T follicular helper cell (primary cell): ENCODE measurements at regions not wholly inside any gene's neighbourhood (a gene's known extent, or its start where the extent isn't known, plus 50 kb on each side); places are given as distances from the start of the nearest gene placed in this dataset.
"Not testable (repeated sequence)": the region's sequence is repeated elsewhere in the genome, so short reads cannot be mapped to it uniquely, and the experiment has no call there.

Experiments
- DNase-seq: peaks from one replicate; pipeline ENCODE4 v3.0.0-alpha.2; 2020; ENCODE audit warnings: low read depth

DNA sequence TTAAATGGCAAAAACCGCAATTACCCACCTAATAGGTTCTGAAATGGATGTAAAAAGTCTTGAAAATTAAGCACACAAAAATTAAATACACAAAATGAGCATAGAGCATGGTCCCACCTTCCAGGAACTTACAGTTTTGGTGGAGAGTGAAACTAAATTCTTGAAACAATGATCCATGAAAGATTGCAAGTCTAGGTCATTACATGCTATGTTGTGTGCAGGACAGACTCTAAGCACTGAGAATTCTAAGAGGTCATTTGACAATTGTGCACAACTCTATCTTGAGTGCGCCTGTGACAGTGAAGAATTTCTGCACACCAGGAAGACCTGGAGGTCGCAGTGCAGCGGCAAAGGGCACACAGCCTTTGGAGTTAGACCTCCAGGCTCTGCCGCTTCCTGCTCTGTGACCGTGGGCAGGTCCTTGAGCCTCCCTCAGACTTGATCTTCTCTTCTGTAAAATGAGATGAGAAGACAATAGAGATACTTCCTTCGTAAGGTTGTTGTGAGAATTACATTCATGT lies 153.3 kb upstream of the TPM1 start:
- DNase-seq = no peak

DNA sequence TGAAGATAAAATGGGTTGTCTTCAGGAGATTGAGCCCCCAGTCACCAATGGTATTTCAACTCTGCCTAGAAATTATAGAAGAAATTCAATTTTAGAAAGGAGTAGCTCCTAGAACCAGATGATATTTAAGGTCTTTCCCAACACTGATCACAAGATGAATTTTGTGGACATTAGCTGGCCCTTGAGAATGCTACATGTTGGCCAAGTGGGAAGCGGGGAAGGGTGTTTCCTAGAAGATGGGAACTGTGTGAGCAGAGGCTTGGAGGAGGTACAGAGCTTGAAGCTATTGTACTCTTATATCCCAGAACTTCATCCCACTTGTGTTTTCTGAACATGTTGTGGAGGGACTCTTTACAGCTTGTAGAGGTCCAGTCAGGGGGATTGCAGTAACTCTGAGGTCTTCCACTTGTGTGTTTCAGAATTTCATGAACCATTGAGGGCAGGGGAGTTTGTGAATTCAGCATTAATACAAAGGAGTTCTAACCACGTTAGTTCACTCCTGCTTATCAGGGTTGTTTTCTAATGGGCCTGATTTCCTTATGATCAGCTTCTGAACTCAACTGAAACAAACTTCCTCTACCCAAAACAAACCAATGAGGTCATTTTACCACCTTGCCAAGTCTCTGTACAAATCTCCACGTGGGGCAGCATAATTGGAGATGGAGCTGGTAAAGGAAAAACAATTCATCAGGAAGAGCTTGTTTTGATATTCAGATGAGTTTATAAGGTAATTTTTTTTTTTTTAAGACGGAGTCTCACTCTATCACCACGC lies 152.6 kb upstream of the TPM1 start:
- no peak for DNase-seq

DNA sequence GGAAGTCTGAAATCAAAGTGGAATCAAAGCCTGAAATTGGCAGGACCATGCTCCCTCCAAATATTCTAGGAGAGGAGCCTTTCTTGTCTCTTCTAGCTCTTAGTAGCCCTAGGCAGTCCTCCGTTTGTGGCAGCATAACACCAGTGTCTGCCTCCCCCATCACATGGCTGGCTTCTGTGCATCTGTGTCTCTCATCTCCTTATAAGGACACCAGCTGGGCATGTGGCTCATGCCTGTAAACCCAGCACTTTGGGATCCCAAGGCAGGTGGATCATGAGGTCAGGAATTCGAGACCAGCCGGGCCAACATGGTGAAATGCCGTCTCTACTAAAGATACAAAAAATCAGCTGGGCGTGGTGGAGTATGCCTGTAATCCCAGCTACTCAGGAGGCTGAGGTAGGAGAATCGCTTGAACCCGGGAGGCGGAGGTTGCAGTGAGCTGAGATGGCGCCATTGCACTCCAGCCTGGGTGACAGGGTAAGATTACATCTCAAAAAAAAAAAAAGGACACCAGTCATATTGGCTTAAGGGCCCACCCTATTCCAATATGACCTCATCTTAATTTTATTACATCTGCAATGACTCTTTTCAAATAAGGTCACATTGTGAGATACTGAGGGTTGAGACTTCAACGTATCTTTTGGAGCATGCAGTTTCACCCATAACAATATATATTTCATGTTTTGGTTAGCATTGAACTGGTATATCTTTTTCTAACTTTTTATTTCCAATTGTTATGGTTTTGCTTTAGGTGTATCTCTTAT lies 148.0 kb upstream of the TPM1 start:
- no peak for DNase-seq

DNA sequence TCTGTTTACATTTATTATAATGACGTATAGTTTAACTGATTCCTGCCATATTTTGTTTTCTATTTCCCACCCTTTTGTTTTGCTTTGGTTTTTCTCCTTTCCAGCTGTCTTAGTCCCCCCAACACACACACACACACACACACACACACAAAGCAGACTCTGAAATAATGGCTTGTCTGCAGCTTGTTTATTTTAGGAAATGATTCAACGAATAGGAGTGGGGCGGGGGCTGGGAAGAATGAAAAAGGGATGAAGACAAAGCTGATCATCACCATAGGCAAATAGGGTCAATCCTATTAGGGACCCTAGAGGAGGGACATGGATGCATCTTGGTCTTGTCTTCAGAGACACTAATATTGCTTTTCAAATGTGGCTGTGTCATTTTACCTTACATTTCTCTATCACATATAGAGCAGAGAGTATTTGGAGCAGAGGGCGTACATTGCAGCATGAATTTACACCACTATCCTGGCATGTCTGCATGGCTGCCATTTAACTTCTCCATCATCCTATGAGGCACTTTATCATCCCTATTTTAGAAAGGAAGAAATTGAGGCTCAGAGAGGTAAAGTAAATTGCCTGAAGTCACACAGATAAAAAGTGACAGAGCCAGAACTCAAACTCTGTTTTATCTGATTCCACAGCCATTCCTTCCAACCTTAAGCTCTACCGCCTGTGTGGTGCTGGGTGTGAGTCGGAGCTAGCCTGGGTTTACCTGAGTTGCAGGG lies 147.2 kb upstream of the TPM1 start:
- no peak for DNase-seq

DNA sequence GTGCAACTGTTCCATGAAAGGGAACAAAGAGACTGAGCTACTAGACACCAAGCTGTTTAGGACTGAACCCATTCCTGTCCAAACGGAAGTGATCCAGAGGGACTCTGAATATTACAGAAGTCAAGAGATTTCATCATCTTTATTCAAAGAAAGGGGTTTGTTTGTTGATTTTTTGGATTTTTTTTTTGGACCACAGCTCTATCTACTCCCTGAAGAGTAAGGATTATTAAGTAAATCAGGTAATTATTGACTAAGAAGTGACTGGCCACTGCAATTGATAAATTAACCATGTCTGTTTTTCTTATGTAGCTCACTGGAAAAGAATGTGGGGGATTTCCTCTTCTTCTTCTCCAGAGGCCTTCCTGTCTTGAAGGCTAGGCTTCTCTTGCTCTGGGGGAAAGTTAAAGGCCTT lies 146.6 kb upstream of the TPM1 start:
- no peak for DNase-seq

DNA sequence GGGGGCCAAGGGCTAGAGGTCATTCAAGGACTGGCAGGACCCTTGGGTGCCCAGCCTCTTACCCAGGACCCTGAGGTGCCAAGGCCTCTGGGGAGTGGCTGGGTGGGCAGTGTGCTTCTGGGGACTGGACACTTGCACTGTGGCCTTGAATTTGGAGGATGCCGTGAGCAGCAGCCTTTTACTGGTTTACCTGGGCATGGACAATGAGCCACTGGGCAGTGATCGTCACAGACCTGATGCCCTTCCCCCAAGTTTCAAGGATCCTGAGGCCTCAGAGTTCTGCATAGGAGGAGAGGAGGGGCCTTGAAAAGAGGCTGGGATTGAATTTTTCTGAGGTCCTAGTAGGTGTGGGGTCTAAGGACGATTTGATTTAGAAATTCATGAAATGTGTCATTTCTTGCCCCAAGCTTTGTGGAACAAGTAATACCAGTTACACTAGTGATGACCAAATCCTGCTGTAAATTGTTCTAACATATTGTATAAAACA lies 146.1 kb upstream of the TPM1 start:
- no peak for DNase-seq

DNA sequence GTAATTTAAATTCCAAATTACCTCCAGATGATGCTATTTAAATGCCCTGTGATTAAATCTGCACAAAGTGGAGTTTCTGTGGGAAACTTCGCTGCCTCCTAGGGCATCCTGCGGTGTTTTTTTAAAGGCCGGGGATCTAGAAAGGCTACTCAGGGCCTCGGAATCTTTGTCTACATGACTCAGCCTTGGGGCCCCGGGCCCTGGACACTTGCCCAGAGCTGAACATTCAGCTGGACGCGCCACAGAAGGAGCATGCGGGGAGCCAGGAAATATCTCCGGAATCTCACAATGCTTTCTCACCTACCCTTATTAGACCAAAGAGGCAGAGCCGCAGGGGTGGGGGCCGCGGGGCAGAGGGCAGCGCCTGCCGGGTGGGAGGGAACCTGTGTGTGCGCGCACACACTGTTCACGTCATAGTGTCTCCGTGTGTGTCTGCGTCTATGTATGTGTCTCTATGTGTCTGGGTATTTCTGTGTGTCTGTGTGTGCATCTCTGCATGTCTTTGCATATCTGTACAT lies 145.5 kb upstream of the TPM1 start:
- no peak for DNase-seq

DNA sequence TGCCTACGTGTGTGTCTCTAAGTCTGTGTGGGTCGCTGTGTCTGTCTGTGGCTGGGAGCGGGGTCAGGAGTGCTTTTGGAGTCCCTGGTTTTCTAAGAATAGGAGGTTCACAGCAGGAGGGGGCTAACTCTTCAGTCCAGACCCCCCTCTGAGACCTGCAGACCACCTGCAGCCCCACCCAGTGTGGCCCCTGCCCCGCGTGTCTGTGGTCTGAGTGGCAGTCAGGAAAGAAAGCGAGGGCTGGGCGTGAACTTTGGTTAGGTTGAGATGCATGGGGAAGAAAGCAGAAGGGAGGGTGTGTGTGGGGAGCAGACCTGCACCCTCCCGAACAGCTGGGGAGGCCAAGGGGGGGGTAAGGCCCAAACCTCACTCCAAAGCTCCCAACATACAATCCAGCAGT lies 144.9 kb upstream of the TPM1 start:
- no peak for DNase-seq

DNA sequence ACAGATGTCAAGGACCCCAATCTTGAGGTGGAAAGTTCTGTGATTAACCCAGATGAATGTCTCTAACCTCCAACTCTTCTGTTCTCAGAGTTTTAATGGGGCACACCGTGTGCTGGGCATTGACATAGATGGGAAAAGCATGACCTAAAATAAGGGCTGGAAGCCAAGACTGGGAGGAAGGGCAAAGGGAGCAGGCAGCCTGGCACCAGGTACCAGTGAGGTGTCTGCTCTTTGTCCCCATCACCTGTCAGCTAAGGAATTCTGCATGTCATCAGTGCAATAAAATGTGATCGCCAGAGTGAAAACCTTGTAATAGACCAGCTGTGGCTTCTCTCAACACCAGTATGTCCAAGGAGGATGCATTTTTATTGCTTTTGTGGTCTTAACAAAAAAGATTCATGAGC lies 143.5 kb upstream of the TPM1 start:
- no peak for DNase-seq

DNA sequence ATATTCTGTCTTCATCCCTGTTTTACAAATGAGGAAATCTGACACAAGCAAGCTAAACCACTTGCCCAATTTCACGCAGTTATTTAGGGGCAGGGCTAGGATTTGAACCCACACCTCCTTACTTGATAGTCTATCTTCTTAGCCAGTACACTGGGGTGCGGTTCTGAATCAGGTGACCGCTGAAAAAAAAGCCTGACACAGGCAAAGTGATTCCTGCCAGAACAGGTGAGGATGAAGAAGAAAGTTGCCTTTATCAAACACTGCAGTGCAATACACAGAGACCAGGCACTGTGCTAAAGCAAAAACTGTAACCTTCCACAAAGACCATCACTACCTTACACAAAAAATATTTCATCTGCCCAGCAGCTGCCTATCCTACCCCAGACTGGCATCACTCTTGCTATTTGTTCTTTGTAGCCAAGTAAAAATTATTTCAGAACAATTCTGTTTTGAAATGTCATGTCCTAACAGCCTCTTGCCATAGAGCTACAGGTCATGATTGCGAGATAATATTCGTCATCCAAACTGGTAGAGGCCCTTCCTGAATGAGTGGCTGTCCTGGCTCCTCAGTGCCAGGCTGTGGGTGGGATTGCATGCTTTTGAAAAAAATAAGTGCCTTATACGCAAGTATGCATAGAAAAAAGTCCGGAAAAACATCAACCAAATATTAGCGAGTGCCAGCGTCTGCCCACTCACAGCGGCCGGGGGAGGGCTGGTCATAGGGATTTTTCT lies 142.3 kb upstream of the TPM1 start:
- no peak for DNase-seq

DNA sequence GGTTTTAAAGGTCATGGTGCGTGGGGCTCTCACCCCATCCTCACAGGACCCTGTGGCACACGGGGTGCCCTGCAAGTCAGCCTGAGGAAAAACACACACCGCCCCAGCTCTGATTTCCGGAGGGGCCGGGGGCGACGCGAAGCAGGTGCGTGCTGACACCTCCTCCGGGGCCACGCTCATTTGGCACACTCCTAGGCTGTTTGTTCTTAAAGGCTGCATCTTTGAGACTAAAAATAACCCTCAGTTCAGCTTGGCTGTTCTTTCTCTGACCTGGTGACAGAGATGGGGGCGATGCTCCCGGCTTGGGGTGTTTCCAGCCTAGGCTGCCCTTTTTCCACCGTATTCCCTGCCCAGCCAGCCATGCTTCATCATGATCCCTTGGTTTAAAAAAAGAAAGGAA lies 141.5 kb upstream of the TPM1 start:
- DNase-seq = no peak

DNA sequence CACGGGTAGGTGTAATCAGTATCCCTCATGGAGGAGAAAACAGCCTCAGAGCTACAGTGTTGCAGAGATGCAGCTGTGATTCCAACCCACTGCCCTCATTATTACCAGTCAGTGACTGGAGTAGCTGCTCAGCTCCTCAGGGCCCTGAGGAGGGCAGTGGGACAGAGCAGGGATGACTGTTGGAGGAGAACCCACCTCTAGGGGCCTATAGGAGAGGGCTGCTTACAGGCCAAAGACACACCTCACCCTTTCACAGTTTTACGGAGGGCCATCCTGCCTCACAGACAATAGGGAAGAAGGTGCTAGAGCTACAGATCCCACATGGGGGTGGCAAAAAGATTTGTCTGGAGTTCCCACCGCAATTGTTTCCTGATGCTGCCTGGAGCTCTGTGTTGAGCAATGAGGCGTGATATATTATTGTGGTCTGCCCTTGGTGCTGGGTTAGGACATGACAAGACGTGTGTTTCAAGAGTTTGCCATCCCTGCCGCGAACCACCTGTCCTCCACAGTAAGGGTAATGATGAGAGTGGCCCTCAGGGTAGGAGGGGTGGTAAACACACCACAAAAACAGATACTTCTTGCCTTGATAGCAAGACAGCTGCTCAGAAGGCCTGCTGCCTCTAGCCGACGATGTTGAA lies 140.5 kb upstream of the TPM1 start:
- no peak for DNase-seq

DNA sequence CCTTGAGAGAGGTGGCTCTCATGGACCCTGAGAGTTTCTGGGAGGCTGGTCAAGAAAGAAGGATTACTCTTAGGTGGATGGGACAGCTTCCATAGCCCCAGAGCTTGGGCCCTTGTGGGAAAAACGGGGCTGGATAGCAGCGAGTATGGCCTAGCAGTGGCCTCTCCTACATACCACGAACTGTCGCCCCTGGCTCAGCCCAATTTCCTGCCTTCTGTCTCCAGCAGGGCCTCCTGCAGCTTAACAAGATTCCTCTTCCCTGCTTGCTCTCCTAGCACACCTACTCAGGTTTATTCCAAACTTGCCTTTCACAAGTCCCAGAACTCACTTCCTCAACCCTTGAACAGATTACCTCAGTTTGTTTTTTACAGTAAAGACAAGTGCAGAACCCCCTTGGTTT lies 139.7 kb upstream of the TPM1 start:
- DNase-seq = no peak

DNA sequence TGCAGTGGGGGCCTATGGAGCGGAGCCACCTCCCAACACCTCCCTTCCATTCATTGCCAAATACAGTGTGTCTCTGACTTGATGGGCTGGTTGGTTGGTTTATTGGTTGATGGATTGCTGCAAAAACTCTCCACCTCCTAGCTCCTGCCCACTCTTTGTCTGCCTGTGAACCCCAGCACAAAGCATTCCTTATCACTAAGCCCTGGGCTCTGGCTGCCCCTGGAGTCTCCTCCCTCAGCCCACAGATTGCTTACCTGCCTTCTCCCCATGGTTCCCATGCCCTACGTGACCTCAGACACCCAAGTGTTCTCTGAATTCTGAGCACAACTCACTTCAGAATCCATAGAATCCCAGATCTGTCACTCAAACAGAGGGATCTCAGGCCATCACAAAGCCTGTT lies 139.1 kb upstream of the TPM1 start:
- DNase-seq = no peak

DNA sequence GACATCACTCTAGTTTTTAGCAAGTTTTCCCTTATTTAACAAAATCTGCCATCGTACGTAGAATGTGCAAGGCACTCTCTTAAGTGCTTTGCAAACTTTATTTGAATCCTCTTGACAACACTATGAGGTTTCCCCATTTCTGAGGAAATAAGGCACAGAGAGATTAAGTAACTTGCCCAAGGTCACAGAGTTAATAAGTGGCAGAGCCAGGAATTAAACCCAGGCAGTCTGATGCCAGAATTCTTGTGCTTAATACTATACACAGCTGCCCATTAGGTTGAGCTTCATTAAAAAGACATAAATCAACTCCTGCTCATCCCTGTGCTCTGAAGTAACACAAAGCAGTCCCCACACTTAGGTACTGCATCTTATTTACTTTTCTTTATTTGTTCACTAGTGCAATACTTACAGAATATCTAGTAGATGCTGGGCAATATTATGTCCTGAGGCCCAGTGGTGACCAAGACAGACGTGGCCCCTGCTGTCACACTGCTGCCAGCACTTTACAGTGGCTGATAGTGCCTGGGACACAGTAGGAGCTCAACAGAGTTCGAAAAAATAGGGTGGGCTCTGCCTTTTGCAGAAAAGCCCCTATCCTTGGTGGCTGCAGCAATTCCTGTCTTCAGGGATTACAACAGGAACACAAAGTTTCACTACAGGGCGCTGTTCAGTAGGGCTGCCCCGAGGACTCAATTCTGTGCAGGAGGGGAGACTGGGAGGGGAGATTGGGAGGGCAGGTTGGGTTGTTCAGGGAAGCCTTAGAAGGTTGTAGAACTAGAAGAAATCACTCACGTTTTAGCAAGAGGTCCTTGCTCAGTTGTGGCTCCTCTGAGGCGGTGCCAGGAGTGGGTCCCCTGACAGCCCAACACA lies 138.3 kb upstream of the TPM1 start:
- DNase-seq = no peak

DNA sequence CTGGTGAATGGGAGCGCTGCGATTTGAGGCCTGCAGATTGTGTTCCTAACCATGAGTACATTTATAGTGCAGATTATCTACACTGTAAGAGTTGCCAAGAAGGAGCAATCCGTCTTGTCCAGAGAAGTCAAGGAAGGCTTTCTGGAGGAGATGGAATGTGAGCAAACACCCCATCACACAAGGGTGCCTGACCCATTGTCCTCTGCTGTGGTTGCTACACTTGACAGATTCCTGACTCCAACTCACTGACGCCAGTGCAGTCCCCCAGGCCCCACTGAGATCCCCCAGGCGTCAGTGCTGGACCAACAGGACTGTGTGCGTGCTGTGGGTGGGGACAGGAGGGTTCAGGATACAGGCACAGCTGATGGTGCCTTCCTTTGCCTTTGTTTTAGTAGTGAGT lies 135.9 kb upstream of the TPM1 start:
- DNase-seq = no peak

DNA sequence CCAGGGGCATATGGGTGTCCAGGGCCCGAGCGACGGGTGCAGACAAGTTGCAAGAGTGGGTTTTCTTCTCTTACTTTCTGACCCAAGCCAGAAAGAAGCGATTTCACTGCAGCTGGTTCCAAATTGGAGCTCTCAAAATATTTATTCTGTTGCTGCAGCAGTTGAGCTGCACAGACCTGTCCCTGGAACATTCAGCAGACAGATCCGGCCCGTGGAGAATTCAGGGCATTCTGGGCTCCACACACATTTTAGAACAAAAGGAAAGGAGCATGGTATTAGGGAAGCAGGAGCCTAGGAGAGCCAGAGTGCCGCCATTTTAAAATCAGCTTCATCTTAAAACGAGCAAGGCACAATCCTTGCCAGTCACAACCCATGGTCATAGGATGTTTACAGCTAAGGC lies 135.3 kb upstream of the TPM1 start:
- DNase-seq = no peak

DNA sequence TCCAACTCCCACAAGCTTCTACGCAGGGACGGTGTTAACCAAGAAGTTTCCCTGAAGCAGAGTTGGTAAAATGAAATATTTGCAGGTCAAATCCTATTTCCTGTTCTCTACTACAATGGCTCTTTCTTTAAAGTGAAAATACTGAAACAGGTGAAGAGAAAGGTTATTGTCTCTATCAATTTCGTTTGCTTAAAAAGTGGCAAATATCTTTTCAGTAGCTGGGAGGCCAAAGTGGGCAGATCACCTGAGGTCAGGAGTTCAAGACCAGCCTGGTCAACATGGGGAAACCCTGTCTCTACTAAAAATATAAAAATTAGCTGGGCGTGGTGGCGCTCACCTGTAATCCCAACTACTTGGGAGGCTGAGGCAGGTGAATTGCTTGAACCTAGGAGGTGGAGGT lies 134.2 kb upstream of the TPM1 start:
- not testable (repeated sequence) for DNase-seq

DNA sequence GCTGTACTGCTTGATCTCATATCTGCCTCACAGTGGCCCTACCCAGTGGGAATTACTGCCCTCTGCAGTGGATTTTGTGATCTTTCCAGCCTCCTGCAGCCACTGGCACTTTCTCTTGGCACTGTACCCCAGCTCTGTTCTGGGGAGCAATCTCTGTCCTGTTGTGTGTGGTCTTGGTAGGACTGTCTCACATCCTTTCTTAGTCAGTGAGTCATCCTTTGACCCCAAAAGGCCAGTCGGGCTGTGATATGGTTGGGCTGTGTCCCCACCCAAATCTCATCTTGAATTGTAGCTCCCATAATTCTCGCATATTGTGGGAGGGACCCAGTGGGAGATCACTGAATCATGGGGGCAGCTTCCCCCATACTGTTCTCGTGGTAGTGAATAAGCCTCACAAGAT lies 133.3 kb upstream of the TPM1 start:
- no peak for DNase-seq

DNA sequence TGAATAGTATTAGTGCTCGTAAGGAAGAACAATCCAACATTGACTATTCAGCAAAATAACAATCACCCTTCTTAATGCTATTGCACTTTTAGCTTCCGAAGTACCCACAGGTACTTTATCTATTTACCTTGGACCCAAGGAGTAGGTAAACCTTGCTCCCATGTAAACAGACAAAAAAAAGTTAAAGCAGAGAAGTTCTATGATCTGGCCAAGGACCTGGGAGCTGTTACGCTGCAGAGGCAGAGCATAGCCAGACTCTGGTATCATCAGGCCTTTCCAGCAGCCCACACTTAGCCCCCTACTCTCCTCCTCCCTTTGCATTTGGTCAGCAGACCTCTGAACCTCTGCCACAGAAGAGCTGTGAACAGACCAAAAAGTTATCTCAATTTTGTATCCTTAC lies 130.3 kb upstream of the TPM1 start:
- DNase-seq = no peak
